CD4-positive, alpha-beta T cell treated with Interleukin-4 for 1 hour (primary cell): ENCODE measurements at regions not wholly inside any gene's neighbourhood (a gene's known extent, or its start where the extent isn't known, plus 50 kb on each side); places are given as distances from the start of the nearest gene placed in this dataset.
"Not testable (repeated sequence)": the region's sequence is repeated elsewhere in the genome, so short reads cannot be mapped to it uniquely, and the experiment has no call there.

Experiments used
- DNase-seq, 2 donors: peaks; one replicate each; pipeline ENCODE4 v3.0.0-alpha.2; 2020 to 2022

DNA sequence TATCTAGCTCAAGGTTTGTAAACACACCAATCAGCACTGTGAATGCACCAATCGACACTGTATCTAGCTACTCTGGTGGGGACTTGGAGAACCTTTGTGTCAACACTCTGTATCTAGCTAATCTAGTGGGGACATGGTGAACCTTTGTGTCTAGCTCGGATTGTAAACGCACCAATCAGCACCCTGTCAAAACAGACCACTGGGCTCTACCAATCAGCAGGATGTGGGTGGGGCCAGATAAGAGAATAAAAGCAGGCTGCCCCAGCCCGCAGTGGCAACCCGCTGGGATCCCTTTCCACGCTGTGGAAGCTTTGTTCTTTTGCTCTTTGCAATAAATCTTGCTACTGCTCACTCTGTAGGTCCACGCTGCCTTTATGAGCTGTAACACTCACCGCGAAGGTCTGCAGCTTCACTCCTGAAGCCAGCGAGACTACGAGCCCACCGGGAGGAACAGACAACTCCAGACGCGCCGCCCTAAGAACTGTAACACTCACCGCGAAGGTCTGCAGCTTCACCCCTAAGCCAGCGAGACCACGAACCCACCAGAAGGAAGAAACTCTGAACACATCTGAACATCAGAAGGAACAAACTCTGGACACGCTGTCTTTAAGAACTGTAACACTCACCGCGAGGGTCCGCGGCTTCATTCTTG lies 128.5 kb downstream of the MRPL14 start:
- DNase-seq = not testable (repeated sequence)

DNA sequence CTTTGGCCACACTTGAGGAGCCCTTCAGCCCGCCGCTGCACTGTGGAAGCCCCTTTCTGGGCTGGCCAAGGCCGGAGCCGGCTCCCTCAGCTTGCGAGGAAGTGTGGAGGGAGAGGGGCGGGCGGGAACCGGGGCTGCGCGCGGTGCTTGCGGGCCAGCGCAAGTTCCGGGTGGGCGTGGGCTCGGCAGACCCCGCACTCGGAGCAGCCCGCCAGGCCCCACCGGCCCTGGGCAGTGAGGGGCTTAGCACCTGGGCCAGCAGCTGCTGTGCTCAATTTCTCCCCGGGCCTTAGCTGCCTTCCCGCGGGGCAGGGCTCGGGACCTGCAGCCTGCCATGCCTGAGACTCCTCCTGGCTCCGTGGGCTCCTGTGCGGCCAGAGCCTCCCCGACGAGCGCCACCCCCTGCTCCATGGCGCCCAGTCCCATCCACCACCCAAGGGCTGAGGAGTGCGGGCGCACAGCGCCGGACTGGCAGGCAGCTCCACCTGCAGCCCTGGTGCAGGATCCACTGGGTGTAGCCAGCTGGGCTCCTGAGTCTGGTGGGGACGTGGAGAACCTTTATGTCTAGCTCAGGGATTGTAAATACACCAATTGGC lies 129.2 kb downstream of the MRPL14 start:
- not testable (repeated sequence) for DNase-seq

DNA sequence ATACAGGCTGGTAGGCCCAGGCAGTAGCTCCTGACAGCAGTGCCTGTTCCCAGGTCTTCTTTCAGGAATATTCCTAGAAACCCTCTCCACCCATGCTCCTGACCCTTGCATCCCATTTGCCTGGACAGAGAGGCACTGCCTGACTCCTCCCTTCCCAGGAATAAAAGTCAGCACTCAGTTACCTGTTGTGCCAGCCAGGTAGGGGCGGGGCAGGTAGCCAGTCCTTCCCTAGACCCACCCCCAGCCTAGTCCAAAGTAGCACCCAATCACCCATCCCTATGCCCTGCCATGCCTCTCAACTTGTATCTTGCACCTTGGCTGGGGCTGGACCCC lies 129.9 kb downstream of the MRPL14 start:
- no peak for DNase-seq

DNA sequence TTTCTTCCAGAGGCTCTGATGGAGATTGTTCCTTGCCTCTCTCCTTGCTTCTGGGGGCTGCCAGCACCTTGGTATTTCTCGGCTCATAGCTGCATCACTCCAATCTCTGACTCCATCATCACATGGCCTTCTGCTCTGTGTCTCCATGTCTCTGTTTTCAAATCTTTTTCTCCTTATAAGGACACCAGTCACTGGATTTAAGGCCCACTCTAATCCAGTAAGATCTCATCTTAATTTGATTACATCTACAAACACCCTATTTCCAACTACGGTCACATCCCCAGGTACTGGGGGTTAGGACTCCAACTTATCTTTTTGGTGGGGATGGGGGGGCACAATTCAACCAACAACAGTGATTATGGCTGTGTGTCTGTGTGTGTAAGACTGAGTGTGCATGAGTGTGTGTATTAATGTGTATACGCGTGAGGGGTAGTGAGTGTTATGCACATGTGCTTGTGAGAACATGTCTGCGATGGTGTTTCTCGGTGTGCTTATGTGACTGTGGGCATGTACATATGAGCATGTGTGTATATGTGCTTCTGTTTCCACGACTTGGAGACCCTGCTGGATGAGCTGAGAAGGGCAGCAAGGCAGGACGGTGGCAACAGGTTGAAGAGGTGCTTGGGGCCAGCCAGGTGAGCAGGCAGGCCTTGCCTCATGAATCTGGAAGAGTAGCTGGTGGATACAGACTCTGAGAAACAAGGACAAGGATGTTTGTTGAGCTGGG lies 130.5 kb downstream of the MRPL14 start:
- no peak for DNase-seq

DNA sequence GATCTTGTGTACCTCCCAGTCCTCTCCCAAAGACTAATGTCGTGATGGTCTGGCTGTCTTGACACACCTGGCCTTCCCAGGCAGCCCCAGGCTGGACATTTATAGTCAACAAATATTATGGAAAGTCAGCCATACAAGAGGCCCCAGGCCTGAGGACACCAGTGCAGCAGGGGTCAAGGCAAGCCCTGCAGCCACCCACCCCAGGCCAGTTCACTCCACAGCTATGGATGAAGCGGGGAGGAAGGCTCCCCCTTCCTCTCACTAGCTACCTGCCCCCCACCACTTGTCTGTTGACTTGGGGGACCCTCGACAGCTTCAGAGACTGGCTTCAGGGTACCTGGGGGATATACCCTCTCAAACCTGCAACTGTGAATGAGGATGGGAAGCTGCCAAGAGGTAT lies 132.1 kb downstream of the MRPL14 start:
- DNase-seq = no peak

DNA sequence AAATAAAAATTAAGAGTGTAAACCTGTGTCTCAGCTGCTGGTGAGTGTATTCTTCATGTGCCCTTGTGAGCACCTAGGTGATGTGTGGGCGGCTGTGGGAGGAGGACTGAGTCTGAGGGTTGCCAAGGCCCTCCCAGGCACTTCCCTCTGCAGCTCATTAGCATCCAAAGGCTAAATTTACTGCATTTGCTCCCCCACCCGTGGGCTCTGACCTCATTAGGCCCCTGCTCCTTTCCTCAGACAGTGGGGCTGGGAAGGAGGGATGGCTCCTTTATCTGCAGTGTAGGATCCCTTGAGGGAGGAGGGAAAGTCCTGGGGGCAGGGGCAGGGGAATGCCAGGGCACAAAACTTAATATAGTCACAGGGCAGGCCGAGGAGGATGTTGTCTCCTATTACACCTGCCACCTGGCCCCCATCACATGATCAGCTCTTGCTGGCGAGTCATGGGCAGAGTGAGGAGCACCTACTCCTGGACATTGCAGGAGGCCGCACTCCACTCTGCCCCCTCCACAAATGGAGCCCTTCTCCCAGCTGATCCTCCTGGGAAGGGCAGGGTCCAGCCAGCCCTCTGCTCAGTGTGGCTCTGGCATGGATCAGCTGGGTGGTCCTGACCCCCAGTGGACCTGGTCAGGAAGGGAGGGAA lies 133.2 kb downstream of the MRPL14 start:
- DNase-seq = no peak

DNA sequence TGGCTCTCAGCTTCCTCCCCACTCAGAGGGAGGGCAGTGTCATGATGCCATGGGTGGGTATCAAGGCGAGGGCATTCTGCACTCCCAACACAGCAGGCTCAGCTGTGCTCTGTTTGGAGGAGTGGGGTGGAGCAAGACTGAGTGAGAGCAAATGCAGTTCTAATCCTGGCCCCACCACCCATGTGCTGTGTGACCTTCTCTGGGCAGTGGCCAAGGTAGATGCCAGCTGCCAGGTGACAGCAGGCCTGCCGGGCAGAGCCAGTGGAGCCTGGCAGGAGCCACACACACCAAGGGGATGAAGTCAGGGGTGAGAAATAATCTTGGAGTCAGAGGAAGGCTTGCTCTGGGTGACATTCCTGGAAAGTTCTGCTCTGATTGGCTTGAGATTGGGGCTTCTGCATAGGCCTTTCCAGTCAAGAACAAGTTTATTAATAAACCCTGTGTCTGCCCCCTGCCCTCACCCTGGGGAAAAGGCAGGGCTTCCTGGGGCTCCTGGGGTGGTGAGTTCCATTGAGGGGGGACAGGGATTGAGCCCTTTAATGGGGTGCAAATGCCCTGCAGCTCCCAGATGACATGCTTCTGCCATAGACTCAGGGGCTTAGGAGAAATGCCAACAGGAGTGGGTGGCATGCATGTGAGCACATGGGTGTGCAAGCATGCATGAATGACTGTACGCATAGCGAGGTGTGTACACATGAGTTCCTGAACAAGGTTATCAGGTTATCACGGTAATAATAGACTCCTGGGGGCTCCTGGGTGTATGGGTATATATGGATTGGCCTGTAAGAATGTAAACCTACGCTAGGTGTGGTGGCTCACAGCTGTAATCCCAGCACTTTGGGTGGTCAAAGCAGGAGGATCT lies 134.2 kb downstream of the MRPL14 start:
- DNase-seq = no peak

DNA sequence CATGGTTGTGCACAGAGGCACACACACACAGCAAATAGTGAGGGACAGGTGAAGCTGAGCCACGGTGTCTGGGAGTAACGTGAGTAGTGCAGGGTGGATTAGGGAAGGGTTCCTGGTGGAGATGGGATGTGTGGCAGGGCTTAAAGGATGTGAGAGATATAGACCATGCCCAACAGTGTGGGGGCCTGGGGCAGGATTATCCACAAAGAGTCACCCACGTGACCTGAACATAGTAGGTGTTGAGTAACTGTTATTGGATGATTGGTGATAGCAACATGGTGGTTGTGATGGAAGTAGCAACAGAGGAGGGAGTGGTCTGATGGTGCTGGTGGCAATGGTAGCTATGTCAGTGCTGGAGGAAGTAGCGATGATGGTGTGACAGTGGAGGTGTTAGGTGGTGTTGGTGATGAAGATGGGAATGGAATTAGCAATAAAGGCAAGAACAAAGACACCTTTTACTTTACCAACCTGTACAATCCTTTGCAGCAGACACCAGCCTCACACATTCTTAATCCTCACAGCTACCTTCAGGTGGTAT lies 135.1 kb downstream of the MRPL14 start:
- no peak for DNase-seq

DNA sequence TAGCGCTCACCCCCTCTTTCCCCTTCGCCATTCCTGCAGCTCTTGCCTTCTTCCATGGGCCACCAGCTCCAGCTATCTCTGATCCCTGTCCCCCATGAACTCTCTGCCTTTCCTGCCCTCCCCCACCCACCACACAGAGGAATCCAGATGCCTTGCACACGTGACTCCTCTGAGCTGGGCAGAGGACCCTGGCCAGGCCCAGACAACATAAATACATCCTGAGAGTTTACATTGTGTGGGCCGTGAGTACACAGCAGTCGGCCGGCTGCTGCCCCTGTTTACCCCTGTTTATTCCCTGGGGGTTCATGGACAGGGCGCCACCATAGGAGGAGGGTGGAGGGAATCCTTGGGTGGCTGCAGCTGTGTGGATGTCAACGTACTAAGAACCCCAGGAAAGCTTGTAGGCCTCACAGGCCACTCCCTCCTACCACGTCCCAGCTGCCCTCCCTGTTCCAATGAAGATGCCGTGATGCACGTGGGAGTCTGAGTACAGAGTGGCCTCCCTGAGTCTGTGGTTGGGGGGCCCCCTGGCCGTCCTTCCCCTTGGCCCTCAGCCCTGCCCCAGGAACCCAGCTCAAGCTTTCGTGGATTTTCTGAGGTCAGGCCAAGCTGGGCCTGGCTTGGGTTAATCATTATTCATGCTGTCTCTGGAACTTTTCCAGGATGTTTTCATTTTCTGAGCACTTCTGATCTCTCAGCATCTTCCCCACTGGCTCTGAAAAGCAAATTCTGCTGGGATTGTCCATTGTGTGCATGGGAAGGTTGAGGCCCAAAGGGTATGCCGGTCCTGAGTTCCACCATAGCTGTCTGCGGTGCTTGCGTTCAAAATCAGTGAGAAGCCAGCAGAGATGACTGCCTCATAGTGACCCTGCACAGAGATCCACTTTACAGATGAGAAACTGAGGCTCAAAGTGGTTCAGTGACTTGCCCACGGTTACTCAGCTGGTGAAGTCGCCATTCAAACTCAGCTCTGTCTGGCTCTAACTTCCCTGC lies 136.3 kb downstream of the MRPL14 start:
- DNase-seq = no peak

DNA sequence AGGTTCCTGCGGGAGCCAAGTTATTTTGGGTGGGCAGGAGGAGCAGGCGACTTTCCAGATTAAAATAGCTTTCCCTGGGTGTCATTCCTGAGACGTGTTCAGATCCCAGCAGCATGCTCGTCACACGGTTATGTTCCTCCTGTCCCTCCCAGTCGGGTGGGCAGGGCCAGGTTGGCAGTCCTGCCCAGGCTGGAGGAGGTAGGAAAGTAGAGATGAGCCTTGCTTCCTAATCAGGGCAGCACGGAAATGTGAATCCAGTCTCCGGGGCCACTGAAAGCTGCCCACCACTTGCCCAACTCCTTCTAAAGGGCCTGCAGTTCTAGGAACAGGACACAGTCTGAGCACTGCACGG lies 137.0 kb downstream of the MRPL14 start:
- DNase-seq = no peak

DNA sequence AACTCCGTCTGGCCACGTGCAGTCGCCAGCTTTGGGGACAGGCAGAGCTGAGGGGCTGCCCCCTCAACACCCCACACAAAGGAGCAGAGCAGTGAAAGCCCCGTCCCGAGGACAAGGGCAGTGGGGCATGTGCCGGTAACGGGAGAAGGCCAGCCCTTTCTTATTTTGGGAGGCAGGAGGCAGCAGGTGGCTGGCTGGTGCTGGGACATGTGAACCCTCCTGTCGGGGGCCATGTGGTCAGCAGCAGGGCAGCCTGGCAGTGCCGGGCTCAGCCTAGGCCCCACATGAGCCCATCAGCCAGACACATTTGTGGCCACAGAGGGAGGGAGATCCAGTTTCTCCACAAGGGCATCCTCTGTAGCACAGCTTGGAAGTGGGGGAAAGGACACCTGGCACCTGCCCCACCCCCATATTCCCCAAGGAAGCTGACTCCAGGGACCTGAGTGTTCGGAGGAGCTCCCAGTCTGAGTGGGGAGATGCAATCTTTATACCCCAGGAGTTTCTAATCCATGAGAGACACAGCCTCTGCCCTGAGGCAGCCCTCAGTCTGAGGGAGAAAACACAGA lies 137.6 kb downstream of the MRPL14 start:
- DNase-seq = no peak

DNA sequence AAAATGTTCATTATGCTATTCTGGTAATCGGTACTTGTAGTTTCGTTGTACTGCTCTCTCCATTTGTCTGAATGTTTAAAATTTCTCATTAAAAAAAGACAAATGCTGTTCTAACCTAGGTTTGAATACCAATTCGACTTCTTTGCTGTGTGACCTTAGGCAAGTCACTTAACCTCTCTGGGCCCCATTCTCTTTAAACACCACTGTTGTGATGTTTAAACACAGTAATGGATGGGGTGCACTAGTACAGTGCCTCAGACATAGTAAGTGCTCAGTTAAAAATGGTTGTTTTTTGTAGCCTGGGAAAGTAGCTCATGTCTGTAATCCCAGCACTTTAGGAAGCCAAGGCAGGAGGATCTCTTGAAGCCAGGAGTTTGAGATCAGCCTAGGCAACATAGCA lies 138.5 kb downstream of the MRPL14 start:
- no peak for DNase-seq

DNA sequence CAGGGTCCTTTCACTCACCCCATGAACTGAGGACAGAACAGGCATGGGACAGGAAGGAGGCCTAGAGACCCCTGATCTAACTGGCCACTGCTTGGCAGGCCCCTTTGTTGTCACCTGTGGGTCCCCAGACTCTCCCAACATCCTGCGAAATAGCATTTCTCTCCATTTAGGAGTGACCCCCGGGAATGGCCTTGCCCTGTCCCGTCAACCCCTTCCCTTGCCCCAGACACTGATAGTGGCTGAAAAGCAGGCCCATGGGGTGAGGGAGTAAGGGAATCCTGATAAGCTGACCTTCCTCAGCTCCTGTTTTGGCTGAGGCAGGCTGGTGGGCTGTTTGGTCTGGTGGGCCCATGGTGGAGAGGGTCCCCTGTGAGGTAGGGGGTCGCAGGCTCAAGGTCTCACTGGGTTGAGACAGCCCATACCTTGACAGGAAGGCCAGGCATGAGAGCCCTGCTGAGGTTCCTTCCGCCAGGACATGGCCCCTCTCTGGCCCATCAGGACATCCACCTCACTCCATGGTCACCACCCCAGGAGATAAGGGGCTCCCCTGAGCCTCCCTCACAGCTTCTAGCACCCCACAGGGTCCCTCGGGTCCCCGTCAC lies 139.3 kb downstream of the MRPL14 start:
- DNase-seq = no peak

DNA sequence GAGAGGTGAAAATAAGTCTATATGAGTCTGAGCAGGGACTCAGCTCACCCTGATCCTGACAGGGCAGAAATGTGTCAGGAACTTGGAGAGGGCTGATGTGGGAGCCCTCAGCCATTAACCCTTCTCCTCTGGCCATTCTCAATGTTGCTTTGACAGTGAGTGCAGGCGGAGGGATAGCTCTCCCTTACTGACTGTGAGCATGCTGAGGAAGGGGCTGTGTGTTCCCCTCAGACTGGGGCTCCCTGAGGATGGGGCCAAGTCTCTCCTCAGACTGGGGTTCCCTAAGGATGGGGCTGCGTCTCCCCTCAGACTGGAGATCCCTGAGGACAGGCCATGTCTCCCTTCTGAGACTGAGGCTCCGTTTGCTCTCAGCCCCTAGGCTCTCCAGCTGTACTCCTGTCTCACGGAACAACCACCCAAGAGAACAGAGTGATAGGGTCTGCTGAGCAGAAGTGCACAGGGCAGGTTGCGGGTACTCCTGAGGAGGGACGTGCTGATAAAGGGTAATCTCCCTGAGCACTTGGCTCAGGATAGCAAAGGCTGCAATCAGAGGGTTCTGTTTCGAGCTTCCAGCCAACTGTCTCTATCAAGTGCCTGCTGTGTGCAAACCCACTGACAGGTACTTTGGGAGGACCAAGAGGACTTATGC lies 141.0 kb downstream of the MRPL14 start:
- DNase-seq = no peak

DNA sequence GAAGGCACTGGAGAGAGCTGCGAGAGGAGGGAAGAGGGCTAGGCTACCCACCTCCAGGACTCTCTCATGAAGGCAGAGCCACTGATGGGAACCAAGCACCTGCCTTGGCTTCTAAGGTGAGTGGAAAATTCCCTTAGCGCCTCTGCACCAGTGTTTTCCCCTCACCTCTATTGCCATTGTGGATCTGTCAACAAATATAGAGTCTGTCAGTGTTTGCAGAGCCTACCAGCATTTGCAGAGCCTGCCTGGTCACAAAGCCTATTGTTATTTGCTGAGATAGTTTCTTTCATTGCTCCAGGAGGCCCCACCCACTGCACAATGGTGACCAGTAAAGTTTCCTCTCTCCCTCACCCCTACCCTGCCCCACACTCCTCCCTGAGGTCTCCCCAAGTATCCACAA lies 141.9 kb downstream of the MRPL14 start:
- no peak for DNase-seq

DNA sequence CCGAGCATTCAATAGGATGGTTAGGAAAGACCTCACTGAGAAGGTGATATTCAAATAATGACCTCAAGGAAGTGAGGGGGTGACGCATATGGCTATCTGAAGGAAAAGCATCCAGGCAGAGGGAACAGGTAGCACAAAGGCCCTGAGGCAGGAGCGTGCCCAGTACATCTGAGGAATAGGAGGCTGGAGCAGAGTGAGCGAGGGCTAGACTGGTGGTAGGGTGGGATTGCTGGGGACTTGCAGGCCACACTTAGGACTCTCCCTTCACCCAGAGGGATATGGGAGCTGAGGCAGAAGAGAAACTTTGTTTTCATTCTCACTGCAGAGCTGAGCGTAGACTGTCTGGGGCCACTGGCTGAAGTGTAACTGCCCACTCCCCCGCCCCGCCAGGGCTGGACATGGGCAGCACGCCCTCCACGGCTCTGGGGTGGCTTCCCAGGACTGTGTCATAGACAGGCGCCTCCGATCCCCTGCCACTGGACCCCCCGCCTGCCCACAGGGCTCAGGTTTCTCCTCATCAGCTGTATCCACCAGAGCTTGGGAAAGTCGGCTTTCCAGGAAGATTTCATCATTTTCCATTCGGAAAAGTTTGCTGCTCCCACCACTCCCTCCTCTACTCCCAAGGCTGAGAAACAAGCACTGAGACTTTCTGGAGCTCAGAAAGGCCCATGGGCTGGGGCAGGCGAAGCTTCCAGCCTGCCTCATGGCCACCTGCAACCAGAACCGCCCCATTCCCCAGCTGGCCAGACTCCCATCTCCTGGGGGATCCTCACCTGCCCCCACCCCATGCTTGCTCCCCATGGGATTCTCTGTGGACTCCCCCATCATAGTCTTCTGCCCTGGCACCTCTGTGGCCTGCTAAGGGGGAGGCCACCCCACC lies 142.6 kb downstream of the MRPL14 start:
- DNase-seq = no peak

DNA sequence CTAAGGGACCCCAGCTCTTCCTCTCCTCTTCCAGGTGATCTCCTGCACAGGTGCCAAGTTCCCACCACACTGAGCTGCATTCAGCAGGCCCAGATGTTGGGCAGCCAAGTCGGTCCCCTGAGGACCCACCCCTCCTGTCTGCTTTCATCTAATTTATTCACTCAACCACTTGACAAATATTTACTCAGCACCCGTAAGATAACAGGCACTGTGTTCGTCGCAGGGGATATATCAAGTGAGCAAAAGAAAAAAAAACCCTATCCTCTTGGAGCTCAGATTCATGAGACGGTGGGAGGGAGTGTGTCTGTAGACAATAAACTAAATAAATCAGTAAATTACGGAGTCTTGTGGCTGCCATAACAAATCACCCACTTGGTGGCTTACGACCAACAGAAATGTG lies 143.6 kb downstream of the MRPL14 start:
- no peak for DNase-seq

DNA sequence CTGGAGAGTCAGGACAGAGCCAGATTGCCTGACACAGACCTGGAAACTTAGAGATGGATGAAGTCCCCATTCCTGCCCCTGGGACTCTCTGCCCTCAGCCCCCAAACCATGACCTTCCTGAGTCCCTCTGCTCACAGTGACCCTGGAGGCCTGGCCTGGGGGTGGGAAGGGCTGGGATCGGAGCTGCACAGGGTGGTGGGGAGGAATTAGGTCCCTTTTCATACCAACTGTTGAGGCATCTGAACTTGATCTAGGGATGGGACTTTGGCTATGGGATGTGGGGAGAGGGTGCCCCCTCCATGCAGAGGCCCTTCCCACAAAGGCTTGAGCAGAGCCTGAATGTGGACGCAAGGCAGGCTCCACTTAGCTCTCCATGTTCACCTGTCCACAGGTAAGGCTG lies 144.1 kb downstream of the MRPL14 start:
- no peak for DNase-seq

DNA sequence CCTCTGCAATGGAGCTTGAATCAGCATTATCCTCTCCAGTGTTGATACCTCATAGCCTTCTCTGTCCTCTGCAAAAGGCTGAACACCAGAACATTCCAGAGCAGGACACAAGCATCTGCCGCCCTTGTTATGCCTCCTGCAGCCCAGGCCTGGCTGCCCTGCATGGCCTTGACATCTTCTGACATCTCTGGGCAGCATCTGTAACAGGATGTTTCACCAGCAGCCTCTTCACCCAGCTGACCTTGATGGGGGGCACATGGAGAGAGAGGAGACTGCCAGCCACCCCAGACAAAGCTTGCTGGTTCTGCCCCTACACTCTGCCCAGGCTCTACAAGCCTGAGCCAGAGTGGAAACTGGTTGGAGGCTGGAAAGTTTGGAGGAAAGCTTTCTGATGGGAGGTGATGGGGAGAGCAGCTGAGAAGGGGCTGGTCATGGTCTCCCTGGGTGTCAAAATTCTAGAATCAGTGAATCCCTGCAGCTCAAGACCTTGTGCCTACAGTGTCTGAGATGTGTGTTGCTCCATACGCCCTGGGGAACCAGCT lies 145.1 kb downstream of the MRPL14 start:
- DNase-seq = no peak
